ENCODE measurements at regions not wholly inside any gene's neighbourhood (a gene's known extent, or its start where the extent isn't known, plus 50 kb on each side); places are given as distances from the start of the nearest gene placed in this dataset.

DNA sequence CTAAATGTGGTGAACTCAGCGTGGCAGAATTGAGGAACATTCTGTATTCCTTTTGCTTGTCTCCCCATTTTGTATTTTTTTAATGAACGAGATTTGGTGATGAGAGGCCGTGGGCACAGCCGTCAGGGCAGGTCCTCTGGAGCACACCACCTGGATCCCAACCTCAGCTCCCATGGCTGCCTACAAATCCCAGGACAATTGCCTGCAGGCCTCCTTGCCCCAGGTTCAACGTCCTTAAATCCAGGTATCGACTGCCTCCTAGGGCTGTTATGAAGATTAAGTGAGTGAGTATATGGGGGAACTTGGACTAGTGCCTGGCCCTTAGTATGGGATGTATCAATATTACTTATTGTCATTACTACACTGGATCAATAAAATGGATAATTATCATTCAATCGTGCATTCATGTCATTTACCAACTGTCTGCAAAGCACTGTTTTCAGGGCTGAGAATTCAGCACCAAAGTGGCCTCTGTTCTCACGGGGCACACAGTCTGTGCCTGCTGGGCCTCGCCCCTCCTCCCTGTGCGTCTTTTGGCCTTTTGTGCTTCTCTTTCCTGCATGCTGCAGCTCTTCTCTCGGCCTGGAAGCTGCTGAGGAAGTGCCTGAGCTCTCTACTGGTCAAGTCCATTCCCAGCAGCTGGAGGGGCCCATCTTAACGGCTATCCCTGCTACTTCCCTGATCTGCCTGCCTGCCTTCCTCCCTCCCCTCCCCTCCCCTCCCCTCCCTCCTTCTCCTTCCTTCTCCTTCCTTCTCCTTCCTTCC, 1343.7 kb downstream of the BRD1 start:
- TF ChIP-seq, protein P1, sequence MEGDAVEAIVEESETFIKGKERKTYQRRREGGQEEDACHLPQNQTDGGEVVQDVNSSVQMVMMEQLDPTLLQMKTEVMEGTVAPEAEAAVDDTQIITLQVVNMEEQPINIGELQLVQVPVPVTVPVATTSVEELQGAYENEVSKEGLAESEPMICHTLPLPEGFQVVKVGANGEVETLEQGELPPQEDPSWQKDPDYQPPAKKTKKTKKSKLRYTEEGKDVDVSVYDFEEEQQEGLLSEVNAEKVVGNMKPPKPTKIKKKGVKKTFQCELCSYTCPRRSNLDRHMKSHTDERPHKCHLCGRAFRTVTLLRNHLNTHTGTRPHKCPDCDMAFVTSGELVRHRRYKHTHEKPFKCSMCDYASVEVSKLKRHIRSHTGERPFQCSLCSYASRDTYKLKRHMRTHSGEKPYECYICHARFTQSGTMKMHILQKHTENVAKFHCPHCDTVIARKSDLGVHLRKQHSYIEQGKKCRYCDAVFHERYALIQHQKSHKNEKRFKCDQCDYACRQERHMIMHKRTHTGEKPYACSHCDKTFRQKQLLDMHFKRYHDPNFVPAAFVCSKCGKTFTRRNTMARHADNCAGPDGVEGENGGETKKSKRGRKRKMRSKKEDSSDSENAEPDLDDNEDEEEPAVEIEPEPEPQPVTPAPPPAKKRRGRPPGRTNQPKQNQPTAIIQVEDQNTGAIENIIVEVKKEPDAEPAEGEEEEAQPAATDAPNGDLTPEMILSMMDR (IDR thresholded peaks at IDR 0.05): no peak
- no peak for TF ChIP-seq POLR2AphosphoS5 (IDR thresholded peaks at IDR 0.05; ENCODE audit: low read depth, low read length)
- TF ChIP-seq, protein P2, sequence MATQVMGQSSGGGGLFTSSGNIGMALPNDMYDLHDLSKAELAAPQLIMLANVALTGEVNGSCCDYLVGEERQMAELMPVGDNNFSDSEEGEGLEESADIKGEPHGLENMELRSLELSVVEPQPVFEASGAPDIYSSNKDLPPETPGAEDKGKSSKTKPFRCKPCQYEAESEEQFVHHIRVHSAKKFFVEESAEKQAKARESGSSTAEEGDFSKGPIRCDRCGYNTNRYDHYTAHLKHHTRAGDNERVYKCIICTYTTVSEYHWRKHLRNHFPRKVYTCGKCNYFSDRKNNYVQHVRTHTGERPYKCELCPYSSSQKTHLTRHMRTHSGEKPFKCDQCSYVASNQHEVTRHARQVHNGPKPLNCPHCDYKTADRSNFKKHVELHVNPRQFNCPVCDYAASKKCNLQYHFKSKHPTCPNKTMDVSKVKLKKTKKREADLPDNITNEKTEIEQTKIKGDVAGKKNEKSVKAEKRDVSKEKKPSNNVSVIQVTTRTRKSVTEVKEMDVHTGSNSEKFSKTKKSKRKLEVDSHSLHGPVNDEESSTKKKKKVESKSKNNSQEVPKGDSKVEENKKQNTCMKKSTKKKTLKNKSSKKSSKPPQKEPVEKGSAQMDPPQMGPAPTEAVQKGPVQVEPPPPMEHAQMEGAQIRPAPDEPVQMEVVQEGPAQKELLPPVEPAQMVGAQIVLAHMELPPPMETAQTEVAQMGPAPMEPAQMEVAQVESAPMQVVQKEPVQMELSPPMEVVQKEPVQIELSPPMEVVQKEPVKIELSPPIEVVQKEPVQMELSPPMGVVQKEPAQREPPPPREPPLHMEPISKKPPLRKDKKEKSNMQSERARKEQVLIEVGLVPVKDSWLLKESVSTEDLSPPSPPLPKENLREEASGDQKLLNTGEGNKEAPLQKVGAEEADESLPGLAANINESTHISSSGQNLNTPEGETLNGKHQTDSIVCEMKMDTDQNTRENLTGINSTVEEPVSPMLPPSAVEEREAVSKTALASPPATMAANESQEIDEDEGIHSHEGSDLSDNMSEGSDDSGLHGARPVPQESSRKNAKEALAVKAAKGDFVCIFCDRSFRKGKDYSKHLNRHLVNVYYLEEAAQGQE (IDR thresholded peaks at IDR 0.05; ENCODE audit: insufficient read depth in 1 of 2, low read depth in 2 of 2, low read length in 1 of 2): no peak

Data from Panc1 (cell line).